Rectal smooth muscle tissue (tissue), 1 donor: ENCODE measurements at regions not wholly inside any gene's neighbourhood (a gene's known extent, or its start where the extent isn't known, plus 50 kb on each side); places are given as distances from the start of the nearest gene placed in this dataset.
"Not testable (repeated sequence)": the region's sequence is repeated elsewhere in the genome, so short reads cannot be mapped to it uniquely, and the experiment has no call there.

Experiments
- H3K27ac ChIP-seq: one replicate; pipeline ENCODE4 v1.7.0; 2013; ENCODE audit warnings: low read depth, low read length, inconsistent platforms
- H3K27me3 ChIP-seq: one replicate; pipeline ENCODE4 v1.7.0; 2013; ENCODE audit warnings: low read length; ENCODE audit not compliant: control insufficient read depth, insufficient read depth
- H3K36me3 ChIP-seq: one replicate; pipeline ENCODE4 v1.7.0; 2013; ENCODE audit warnings: low read length; ENCODE audit not compliant: control insufficient read depth, insufficient read depth
- H3K4me1 ChIP-seq: one replicate; pipeline ENCODE4 v1.7.0; 2013; ENCODE audit warnings: low read length; ENCODE audit not compliant: control insufficient read depth, insufficient read depth
- H3K4me3 ChIP-seq: one replicate; pipeline ENCODE4 v1.7.0; 2013; ENCODE audit warnings: low read length
- H3K9ac ChIP-seq: one replicate; pipeline ENCODE4 v1.7.0; 2013; ENCODE audit warnings: low read length

- Histone ChIP-seq H3K27ac (no peak overlapping the region), H3K9ac (no peak overlapping the region), H3K27me3 (no peaks in the 10 kb centered on the region), H3K4me3 (no peak overlapping the region), H3K36me3 (no peaks in the 10 kb centered on the region), H3K4me1 (no peaks in the 10 kb centered on the region)
Measured at GRCh38 chr6:125587666-125588632, 161.5 kb upstream of the HEY2 start.

GRCh38 chr6:125591796-125592195, 157.6 kb upstream of the HEY2 start:
- H3K4me3 ChIP-seq, H3K27me3 ChIP-seq, H3K4me1 ChIP-seq, H3K36me3 ChIP-seq, H3K27ac ChIP-seq, H3K9ac ChIP-seq: not testable (repeated sequence)

GRCh38 chr6:125593746-125594145, 155.7 kb upstream of the HEY2 start:
- Histone ChIP-seq H3K4me3 (no peak overlapping the region), H3K9ac (no peak overlapping the region), H3K36me3 (no peaks in the 10 kb centered on the region), H3K4me1 (no peaks in the 10 kb centered on the region), H3K27ac (no peak overlapping the region), H3K27me3 (no peaks in the 10 kb centered on the region)

GRCh38 chr6:125596020-125596419, 153.4 kb upstream of the HEY2 start:
- Histone ChIP-seq H3K27ac (no peak overlapping the region), H3K36me3 (no peaks in the 10 kb centered on the region), H3K27me3 (no peaks in the 10 kb centered on the region), H3K9ac (no peak overlapping the region), H3K4me1 (no peaks in the 10 kb centered on the region), H3K4me3 (no peak overlapping the region)

- no peak overlapping the region for H3K9ac ChIP-seq
Measured at GRCh38 chr6:125597411-125598253, 151.8 kb upstream of the HEY2 start.

GRCh38 chr6:125598422-125598821, 151.0 kb upstream of the HEY2 start:
- H3K4me3 ChIP-seq = no peak overlapping the region

More at GRCh38 chr6:125597411-125598253, 151.8 kb upstream of the HEY2 start:
- Histone ChIP-seq H3K4me1 (no peaks in the 10 kb centered on the region), H3K27me3 (no peaks in the 10 kb centered on the region), H3K4me3 (no peak overlapping the region), H3K36me3 (no peaks in the 10 kb centered on the region), H3K27ac (no peak overlapping the region)

GRCh38 chr6:125604257-125604656, 145.2 kb upstream of the HEY2 start:
- H3K4me1 ChIP-seq = no peaks in the 10 kb centered on the region
- no peaks in the 10 kb centered on the region for H3K27me3 ChIP-seq
- no peak overlapping the region for H3K4me3 ChIP-seq
- no peak overlapping the region for H3K9ac ChIP-seq
- H3K27ac ChIP-seq = no peak overlapping the region
- H3K36me3 ChIP-seq = no peaks in the 10 kb centered on the region

More at GRCh38 chr6:125598422-125598821, 151.0 kb upstream of the HEY2 start:
- no peaks in the 10 kb centered on the region for H3K27me3 ChIP-seq
- no peaks in the 10 kb centered on the region for H3K4me1 ChIP-seq
- H3K27ac ChIP-seq = no peak overlapping the region
- H3K9ac ChIP-seq = no peak overlapping the region
- no peaks in the 10 kb centered on the region for H3K36me3 ChIP-seq

GRCh38 chr6:125611573-125612344, 137.7 kb upstream of the HEY2 start:
- H3K9ac ChIP-seq = no peak overlapping the region
- peak overlapping the region; percentile 25 for H3K4me3 ChIP-seq

GRCh38 chr6:125612345-125612846, 137.0 kb upstream of the HEY2 start:
- Histone ChIP-seq H3K9ac (no peak overlapping the region), H3K36me3 (no peaks in the 10 kb centered on the region), H3K4me3 (no peak overlapping the region), H3K4me1 (peaks cover 6% of the 10 kb centered on the region), H3K27me3 (no peaks in the 10 kb centered on the region), H3K27ac (no peak overlapping the region)

More at GRCh38 chr6:125611573-125612344, 137.7 kb upstream of the HEY2 start:
- Histone ChIP-seq H3K27ac (no peak overlapping the region), H3K27me3 (no peaks in the 10 kb centered on the region), H3K36me3 (no peaks in the 10 kb centered on the region), H3K4me1 (peaks cover 6% of the 10 kb centered on the region)

- Histone ChIP-seq H3K9ac (no peak overlapping the region), H3K27ac (no peak overlapping the region), H3K36me3 (no peaks in the 10 kb centered on the region), H3K27me3 (no peaks in the 10 kb centered on the region), H3K4me1 (no peaks in the 10 kb centered on the region), H3K4me3 (no peak overlapping the region)
Measured at GRCh38 chr6:125618629-125619028, 130.8 kb upstream of the HEY2 start.

GRCh38 chr6:125623085-125623484, 126.3 kb upstream of the HEY2 start:
- no peak overlapping the region for H3K4me3 ChIP-seq
- H3K36me3 ChIP-seq = no peaks in the 10 kb centered on the region
- no peak overlapping the region for H3K27ac ChIP-seq
- H3K4me1 ChIP-seq = no peaks in the 10 kb centered on the region
- H3K9ac ChIP-seq = no peak overlapping the region
- H3K27me3 ChIP-seq = no peaks in the 10 kb centered on the region

- Histone ChIP-seq H3K36me3 (no peaks in the 10 kb centered on the region), H3K27me3 (no peaks in the 10 kb centered on the region), H3K27ac (no peak overlapping the region), H3K4me1 (no peaks in the 10 kb centered on the region), H3K4me3 (no peak overlapping the region), H3K9ac (no peak overlapping the region)
Measured at GRCh38 chr6:125631165-125631564, 118.3 kb upstream of the HEY2 start.
